Fibroblast of mammary gland (primary cell): ENCODE measurements at regions not wholly inside any gene's neighbourhood (a gene's known extent, or its start where the extent isn't known, plus 50 kb on each side); places are given as distances from the start of the nearest gene placed in this dataset.

ENCODE experiments used
- DNase-seq: peaks from one replicate; pipeline ENCODE4 v3.0.0-alpha.2; 2010; ENCODE audit warnings: low read depth
- H3K4me3 ChIP-seq: 2 replicates; pipeline ENCODE4 v1.5.1; 2011; ENCODE audit warnings: low read depth, mild to moderate bottlenecking, low read length, moderate library complexity; ENCODE audit not compliant: control insufficient read depth
- TF ChIP-seq, protein P1 (sequence below): conservative IDR thresholded peaks from 2 replicates; pipeline ENCODE4 v1.5.1; 2011; ENCODE audit warnings: low read depth, low read length, inconsistent platforms; ENCODE audit not compliant: control insufficient read depth, insufficient read depth

DNA sequence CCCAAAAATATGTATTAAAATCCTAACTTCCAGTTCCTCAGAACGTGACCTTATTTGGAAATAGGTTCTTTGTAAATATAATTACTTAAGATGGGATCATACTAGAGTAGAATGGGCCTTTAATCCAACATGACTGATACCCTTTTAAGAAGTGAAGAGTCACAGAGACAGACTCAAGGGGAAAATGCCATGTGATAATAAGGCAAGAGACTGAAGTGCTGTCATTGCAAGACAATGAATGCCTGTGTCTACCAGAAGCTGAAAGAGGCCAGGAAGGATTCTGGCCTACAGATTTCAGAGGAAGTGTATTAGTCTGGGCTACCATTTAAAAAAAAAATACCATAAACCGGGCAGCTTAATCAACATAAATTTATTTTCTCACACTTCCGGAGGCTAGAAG lies 85.9 kb upstream of the LRRC55 start:
- no peak overlapping the region for H3K4me3 ChIP-seq
- TF ChIP-seq, protein P1, sequence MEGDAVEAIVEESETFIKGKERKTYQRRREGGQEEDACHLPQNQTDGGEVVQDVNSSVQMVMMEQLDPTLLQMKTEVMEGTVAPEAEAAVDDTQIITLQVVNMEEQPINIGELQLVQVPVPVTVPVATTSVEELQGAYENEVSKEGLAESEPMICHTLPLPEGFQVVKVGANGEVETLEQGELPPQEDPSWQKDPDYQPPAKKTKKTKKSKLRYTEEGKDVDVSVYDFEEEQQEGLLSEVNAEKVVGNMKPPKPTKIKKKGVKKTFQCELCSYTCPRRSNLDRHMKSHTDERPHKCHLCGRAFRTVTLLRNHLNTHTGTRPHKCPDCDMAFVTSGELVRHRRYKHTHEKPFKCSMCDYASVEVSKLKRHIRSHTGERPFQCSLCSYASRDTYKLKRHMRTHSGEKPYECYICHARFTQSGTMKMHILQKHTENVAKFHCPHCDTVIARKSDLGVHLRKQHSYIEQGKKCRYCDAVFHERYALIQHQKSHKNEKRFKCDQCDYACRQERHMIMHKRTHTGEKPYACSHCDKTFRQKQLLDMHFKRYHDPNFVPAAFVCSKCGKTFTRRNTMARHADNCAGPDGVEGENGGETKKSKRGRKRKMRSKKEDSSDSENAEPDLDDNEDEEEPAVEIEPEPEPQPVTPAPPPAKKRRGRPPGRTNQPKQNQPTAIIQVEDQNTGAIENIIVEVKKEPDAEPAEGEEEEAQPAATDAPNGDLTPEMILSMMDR: no peak
- DNase-seq: no peak

DNA sequence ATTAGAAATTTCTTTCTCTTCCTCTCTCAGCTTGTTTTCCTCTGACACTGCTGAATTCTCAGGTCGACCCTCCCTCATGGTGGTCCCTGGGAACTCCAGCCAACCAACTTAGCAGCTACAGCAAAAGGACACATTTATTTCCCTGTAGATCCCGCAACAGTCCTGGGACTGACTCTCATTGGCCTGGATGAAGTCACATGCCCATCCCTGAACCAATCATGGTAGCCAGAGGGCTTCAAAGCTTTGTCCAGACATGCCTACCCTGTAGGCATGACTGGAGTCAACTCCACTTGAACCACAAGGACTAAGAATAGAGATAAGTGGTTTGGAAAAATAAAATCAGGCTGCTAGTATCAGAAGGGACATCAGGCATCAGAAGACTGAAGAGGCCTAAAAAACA lies 84.6 kb upstream of the LRRC55 start:
- TF ChIP-seq, protein P1: no peak
- no peak for DNase-seq
- no peak overlapping the region for H3K4me3 ChIP-seq

GRCh38 chr11:57098191-57098590 lies 83.6 kb upstream of the LRRC55 start:
- TF ChIP-seq, protein P1: no peak
- no peak overlapping the region for H3K4me3 ChIP-seq
- no peak for DNase-seq

- TF ChIP-seq, protein P1: no peak
- H3K4me3 ChIP-seq: no peak overlapping the region
- DNase-seq: no peak
Observed at GRCh38 chr11:57100638-57101331, 81.0 kb upstream of the LRRC55 start.

DNA sequence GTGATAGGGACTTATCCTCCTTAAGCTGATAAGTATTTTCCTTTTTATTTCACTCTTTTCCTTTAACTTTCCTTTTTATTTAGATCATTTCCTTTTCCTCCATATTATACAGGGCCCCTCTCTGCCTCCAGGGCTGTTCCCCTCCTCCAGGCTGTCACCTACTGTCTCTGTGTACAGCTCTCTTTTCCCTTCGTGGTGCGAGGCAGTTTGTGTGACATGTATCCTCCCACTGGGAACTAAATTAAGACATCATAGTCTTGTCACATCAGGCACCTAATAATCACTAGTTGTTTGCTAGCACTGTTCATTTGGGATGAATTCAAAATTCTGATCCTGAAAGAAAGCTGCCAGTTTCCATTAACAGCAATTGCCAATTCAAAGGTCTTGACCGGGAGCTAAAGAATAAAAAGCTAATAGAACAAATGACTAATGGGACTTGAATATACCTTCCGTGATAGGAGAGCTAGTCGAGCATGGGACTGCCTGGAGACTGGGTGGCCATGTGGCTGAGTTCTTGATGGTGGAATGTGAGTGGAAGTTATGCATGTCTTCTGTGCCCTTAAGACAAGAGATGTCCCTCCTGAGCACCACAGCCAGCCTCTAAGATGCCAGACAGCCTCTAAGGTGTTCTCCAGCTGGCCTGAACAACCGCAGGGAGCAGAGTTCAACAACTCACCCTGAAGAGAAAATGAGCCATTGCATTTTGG lies 77.7 kb upstream of the LRRC55 start:
- TF ChIP-seq, protein P1: no peak
- no peak overlapping the region for H3K4me3 ChIP-seq
- DNase-seq: no peak

- TF ChIP-seq, protein P1: no peak
- no peak for DNase-seq
- no peak overlapping the region for H3K4me3 ChIP-seq
Observed at GRCh38 chr11:57109331-57109730, 72.4 kb upstream of the LRRC55 start.

- no peak overlapping the region for H3K4me3 ChIP-seq
- TF ChIP-seq, protein P1: no peak
- DNase-seq: no peak
Observed at GRCh38 chr11:57111619-57112018, 70.1 kb upstream of the LRRC55 start.
